AG04450 (cell line): ENCODE measurements at regions not wholly inside any gene's neighbourhood (a gene's known extent, or its start where the extent isn't known, plus 50 kb on each side); places are given as distances from the start of the nearest gene placed in this dataset.
"Not testable (repeated sequence)": the region's sequence is repeated elsewhere in the genome, so short reads cannot be mapped to it uniquely, and the experiment has no call there.

Source experiments
- CTCF ChIA-PET: fragments of 300-600, 350-600 bp; formaldehyde crosslinking; extraction: SDS; loops from one replicate; lab custom pipeline; 2022; ENCODE audit warnings: antibody characterized with exemption, inconsistent platforms; lab: Charles Lee
- POLR2A ChIA-PET: fragments of 350-600 bp; formaldehyde crosslinking; extraction: SDS; loops from one replicate; lab custom pipeline; 2021; ENCODE audit warnings: antibody characterized with exemption, inconsistent platforms; lab: Yijun Ruan, JAX
- DNase-seq: peaks from one replicate; pipeline ENCODE4 v3.0.0-alpha.2; 2011; ENCODE audit warnings: low read depth, low spot score
- H3K27ac ChIP-seq: one replicate; pipeline ENCODE4 v1.5.1; 2012; ENCODE audit warnings: low read depth, low read length, control low read depth
- H3K27me3 ChIP-seq: one replicate; pipeline ENCODE4 v1.6.0; 2012; ENCODE audit warnings: low read length; ENCODE audit not compliant: control insufficient read depth, insufficient read depth
- H3K4me3 ChIP-seq: 2 replicates; pipeline ENCODE4 v1.5.1; 2011; ENCODE audit warnings: mild to moderate bottlenecking, low read depth, low read length, control low read depth
- H3K9me3 ChIP-seq: 2 replicates; pipeline ENCODE4 v1.5.1; 2012; ENCODE audit warnings: low read length; ENCODE audit not compliant: control insufficient read depth, insufficient read depth
- TF ChIP-seq, protein P1 (sequence below): IDR thresholded peaks from 2 replicates; pipeline ENCODE4 v1.5.1; 2011; ENCODE audit warnings: low read depth, low read length, control low read depth, inconsistent platforms

DNA sequence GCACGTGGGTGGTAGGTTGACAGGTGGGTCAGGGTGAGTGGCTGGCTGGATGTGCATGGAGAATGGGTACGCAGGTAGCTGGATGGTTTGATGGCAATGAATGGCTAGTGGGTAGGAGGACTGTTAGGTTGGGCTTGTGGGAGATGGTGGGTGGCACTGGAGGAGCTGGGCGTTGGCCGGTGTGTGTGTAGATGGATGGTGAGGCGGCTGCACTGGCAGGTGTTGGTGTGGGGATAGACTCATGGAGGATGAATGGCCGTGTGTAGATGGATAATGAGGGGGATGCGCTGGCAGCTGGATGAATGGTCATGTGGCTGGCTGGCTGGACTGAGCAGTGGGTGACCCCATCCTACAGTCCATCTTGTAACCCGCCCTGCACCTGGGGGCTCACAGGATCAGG is 95.2 kb upstream of the LRPAP1 start:
- DNase-seq, CTCF ChIA-PET, H3K27me3 ChIP-seq, H3K27ac ChIP-seq, POLR2A ChIA-PET, H3K4me3 ChIP-seq, H3K9me3 ChIP-seq: not testable (repeated sequence)

DNA sequence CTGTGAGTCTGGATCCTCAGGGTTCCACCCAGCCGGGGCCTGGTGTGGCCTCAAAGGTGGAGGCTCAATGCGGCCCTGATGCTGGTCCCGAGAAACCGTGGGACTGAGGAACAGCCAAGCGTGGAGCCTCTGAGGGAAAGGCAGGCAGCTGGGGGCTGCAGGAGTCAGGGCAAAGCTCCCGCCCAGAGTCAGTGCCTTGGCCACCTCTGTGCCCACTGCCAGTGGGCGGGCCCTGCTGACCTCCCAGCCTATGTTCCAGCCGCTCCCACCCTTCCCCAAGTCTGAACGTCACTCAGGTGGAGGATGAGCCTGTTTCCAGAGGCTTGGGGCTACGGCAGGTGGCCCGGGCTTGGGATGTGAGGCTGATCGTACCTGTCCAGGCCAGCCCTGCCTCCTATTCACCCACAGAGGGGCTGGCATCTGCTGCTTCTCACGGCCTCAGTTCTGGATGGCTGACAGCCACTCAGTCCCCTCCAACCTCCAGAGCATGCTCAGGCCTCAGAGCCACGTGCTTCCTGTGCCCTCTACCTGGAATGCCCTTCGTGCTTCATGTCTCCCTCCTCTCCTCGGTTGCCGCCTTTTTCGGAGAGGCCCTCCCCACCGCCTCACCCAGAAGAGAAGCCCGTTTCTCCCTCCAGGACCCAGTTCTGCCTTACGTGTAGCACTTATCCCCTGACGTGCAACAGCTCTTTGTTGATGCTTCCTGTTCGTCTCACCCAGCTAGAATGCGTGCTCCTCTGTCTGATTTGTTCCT is 94.1 kb upstream of the LRPAP1 start:
- H3K4me3 ChIP-seq, DNase-seq, H3K27me3 ChIP-seq, POLR2A ChIA-PET, CTCF ChIA-PET, H3K9me3 ChIP-seq, H3K27ac ChIP-seq: not testable (repeated sequence)

DNA sequence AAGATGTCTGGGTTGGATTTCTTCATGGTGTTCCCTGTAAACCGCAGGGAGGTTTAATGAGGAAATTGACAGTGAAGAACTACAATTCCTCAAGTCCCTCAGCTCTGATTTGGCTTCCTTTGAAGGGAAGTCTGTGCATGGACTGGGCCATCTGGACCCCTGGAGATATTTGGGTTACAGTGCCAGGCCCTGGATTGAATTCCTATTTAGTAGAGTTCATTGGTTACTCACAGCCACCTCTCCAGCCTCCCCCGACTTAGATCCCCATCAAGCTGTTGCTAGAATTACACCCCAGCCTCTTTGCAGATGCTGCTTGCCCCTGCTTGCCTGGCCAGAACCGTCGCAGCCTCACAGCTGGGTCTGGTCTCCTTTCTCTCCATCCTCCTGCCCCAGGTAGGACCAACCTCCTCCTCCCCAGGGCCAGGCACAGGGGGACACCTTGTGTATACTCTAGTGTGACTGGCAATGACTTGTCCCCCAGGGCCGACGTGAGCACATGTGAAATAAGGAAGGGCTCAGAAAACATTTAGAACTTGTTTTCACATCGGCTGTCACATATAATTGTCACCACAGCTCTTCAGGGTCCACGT is 93.2 kb upstream of the LRPAP1 start:
- POLR2A ChIA-PET, H3K4me3 ChIP-seq, DNase-seq, H3K27me3 ChIP-seq, CTCF ChIA-PET, H3K9me3 ChIP-seq, H3K27ac ChIP-seq: not testable (repeated sequence)

DNA sequence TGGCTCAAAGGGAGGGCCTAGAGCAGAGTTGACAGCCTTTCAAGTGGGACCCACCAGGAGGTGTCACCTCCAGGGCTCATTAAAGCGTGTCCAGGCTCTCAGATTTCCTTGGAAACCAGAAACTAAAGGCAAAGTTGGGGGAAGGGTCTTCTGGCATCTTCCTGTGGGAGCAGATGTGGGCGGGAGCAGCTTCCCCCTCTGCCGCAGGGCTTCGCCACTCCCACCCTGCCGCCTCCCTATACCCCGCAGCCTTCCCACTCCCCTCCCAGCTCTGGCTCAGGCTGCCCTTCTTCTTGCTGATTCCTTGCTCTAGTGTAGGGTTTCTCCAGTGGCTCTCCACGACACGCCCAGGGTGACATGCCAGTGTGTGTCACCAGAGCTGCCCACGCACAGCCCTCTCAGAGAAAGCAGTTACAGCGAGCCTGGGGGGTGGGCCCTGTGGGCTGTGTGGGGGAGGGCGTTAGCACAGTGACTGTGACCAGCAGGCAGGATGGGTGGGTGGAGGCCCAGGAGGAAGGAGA is 91.6 kb upstream of the LRPAP1 start:
- CTCF ChIA-PET, H3K9me3 ChIP-seq, H3K27ac ChIP-seq, POLR2A ChIA-PET, H3K27me3 ChIP-seq, DNase-seq, H3K4me3 ChIP-seq: not testable (repeated sequence)

DNA sequence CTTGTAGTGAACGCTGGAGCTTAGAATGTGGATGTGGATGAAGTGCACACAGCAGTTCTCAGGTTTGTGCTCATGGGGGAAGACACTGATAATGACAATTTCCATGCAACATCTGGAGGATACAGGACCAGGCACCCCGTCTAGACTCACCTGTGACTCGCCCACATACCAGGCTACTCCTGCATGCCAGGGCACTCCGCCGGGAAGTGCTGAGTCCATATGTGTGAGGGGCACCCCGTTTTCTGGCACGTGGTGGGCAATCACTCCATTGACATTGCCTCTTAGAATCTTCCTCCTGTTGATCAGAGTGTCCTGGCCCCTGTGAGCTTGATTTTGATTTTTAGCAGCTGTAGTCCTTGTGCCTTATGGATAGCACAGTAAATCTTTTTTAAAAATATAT is 90.9 kb upstream of the LRPAP1 start:
- Histone ChIP-seq H3K27ac (no peak overlapping the region), H3K9me3 (no peaks in the 10 kb centered on the region), H3K4me3 (no peak overlapping the region), H3K27me3 (no peaks in the 10 kb centered on the region)
- ChIA-PET POLR2A (no interaction called here), CTCF (no interaction called here)
- no peak for DNase-seq
- TF ChIP-seq, protein P1, sequence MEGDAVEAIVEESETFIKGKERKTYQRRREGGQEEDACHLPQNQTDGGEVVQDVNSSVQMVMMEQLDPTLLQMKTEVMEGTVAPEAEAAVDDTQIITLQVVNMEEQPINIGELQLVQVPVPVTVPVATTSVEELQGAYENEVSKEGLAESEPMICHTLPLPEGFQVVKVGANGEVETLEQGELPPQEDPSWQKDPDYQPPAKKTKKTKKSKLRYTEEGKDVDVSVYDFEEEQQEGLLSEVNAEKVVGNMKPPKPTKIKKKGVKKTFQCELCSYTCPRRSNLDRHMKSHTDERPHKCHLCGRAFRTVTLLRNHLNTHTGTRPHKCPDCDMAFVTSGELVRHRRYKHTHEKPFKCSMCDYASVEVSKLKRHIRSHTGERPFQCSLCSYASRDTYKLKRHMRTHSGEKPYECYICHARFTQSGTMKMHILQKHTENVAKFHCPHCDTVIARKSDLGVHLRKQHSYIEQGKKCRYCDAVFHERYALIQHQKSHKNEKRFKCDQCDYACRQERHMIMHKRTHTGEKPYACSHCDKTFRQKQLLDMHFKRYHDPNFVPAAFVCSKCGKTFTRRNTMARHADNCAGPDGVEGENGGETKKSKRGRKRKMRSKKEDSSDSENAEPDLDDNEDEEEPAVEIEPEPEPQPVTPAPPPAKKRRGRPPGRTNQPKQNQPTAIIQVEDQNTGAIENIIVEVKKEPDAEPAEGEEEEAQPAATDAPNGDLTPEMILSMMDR: no peak

DNA sequence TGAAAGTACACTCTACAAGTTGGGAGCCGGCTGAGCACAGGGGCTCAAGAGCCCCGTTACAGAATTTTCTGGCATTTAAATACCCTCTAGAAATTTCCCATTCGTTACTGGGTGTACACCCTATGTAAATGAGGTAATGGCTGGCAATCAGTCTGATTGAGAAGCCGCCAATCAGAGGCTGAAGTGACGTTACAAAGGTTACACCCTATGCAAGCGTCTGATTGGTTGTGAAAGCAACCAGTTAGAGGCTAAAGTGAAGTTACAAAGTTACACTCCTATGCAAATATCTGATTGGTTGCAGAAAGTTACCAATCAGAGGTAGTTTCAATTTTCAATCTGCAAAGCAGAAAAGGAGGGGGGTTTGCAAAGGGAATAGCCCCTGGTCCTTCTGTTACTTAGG is 88.1 kb upstream of the LRPAP1 start:
- POLR2A ChIA-PET, H3K27ac ChIP-seq, H3K9me3 ChIP-seq, H3K27me3 ChIP-seq, CTCF ChIA-PET, DNase-seq, H3K4me3 ChIP-seq: not testable (repeated sequence)

DNA sequence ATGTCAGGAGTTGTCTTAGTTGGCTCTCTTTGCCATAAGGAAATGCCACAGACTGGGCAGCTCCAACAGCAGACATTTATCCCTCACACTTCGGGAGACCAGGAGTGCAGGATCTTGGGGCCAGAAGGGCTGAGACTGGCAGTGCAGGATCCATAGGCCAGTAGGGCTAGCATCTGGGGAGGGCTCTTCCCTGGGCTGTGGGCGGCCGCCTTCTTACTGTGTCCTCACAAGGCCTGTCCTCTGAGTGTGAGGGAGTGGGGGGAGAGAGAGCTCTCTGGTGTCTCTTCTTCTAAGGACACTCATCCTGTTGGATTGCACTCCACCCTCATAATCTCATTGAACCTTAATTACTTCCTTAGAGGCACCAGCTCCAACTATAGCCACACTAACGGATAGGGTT is 87.5 kb upstream of the LRPAP1 start:
- H3K27me3 ChIP-seq, H3K4me3 ChIP-seq, CTCF ChIA-PET, POLR2A ChIA-PET, H3K9me3 ChIP-seq, H3K27ac ChIP-seq, DNase-seq: not testable (repeated sequence)

DNA sequence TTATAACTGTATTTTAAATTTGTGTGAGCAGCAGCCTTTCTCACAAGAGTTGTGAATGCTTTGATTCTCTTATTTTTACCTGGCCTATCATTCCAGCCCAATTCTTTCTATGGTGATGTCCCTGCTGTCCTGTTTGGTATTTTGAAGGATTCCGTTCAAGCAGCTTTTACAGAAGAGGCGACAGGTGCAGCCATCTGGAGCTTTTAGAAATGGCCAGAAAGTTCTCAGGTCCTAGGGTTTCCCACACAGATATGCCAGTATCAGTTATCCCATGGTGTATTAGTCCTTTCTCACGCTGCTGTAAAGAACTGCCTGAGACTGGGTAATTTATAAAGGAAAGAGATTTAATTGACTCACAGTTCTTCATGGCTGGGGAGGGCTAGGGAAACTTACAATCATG is 86.1 kb upstream of the LRPAP1 start:
- H3K27me3 ChIP-seq, DNase-seq, H3K4me3 ChIP-seq, H3K27ac ChIP-seq, CTCF ChIA-PET, POLR2A ChIA-PET: not testable (repeated sequence)
- H3K9me3 ChIP-seq: peaks cover 13% of the 10 kb centered on the region
